GM18951 (cell line): ENCODE measurements at regions not wholly inside any gene's neighbourhood (a gene's known extent, or its start where the extent isn't known, plus 50 kb on each side); places are given as distances from the start of the nearest gene placed in this dataset.

Experiments used
- POLR2A ChIP-seq: IDR thresholded peaks from 4 replicates; pipeline ENCODE4 v1.6.1; 2011; ENCODE audit warnings: mild to moderate bottlenecking; ENCODE audit not compliant: insufficient read length, insufficient read depth; ENCODE audit errors: extremely low read depth
- in situ Hi-C: fragments of 300-500 bp; cut with MboI; formaldehyde crosslinking; loops from one replicate; pipeline ENCODE4 v1.12.0; 2022; ENCODE audit warnings: low sequenced_read_pairs, mixed read lengths, inconsistent platforms; ENCODE audit not compliant: unreplicated experiment

DNA sequence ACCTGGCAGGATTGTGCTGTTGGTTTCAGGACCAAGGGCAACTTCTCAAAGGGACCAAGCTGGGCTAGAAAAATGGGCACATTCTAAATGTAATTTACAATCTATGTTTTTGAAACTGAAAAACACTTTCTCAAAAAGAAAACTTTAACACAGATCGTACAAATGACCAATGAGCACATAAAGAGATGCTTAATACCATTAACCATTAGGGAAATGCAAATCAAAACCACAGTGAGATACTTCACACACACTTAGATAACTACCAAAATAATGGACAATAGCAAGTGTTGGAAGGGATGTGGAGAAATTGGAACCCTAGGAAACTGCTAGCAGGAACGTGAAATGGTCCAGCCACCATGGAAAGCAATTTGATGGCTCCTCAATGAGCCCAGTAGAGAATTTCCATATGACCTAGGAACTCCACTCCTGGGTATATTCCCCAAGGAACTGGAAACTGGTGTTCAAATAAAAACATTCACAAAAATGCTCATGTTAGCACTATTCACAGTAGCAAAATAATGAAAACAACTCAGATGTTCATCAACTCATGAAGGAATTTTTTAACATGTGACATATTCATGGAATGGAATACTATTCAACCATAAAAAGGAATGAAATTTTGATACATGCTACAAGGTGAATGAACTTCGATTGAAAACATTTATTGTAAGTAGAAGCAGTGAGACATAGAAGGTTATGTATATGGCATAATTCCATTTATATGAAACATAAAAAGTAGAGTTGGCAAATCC, 288.3 kb upstream of the NR2F2 start:
- no peak for TF ChIP-seq POLR2A
- in situ Hi-C loops, result loop anchor here (25.0 kb wide), 1 partner anchor 295 kb away; the partner anchor contains the start of gene NR2F2

DNA sequence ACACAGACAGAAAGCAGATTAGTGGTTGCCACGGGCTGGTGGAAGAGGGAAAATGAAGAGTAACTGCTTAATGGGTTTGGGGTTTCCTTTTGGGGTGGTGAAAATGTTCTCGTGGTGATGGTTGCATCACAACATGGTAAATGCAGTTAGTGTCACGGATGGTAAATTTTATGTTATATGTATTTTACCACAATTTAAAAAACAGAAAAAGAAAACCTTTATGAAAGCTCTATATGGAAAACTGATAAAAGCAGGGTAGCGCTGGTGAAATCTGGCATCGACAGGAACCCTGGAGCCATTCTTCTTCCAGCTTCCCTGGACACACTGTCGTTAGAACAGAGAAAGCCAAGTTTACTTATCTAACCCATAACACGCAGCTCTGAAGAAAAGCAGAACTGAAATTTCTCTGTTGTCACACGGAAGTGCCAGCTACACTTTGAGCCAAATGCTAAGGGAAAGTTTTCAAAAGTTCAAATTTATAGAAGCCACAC, 287.7 kb upstream of the NR2F2 start:
- in situ Hi-C loops, result loop anchor here (25.0 kb wide), 1 partner anchor 295 kb away; the partner anchor contains the start of gene NR2F2
- TF ChIP-seq POLR2A, result no peak

DNA sequence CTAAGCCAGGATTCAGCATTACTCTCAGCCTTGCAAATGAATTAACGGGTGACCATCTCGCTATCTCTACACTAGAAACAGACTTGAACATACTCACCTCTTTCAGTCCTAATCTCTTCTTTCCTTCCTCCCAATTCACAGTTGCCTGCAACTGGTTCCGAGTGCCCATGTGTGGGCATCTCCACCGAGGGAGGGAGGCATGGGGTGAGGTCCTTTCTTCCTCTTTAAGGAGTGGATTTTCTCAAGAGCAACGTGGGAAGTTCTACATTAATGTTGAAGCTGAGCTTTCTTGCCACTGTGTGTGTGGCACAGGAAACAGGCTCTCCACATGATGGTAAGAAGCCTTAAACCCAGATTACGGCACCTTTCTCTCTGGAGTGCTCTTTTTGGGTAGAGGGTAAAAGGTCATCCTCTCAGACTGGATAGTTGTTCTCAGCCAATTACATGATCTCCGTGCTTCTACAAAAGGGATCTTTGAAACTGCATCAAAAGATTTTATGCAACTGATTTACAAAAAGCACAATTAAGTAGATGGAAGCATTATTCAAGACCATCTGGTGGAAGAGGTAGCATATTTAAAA, 286.8 kb upstream of the NR2F2 start:
- in situ Hi-C loops, result loop anchor here (25.0 kb wide), 1 partner anchor 294 kb away; the partner anchor contains the start of gene NR2F2
- TF ChIP-seq POLR2A, result no peak

DNA sequence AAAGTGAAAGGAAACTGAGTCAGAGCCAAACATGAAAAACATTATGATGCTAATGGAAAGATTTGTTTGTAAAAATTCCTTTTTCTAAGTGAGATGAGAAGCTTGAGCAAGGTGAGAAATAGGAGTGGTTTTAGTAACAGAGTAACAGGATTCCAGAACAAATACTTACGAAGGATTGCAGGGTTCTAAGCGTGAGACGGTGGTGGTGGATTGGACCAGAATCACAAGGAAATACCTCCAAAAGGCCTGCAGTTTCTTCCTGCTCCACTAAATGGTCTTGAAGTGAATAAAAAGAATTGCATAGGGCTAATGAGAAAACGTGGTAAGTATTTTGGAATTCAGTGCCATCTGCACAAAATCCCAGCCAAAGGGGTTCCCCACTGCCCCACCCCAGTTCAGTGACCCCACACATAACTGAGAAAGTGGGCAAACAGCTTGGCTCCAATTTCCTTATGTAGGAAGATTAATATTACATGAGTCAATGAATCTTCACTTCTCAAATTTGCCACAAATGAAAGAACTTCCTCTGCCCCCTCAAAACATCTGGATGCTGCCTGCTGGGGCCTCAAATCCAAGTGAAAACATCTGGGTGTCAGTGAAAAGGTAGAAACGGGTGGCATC, 283.8 kb upstream of the NR2F2 start:
- in situ Hi-C loops, result loop anchor here (25.0 kb wide), 1 partner anchor 291 kb away; the partner anchor contains the start of gene NR2F2
- TF ChIP-seq POLR2A, result no peak

DNA sequence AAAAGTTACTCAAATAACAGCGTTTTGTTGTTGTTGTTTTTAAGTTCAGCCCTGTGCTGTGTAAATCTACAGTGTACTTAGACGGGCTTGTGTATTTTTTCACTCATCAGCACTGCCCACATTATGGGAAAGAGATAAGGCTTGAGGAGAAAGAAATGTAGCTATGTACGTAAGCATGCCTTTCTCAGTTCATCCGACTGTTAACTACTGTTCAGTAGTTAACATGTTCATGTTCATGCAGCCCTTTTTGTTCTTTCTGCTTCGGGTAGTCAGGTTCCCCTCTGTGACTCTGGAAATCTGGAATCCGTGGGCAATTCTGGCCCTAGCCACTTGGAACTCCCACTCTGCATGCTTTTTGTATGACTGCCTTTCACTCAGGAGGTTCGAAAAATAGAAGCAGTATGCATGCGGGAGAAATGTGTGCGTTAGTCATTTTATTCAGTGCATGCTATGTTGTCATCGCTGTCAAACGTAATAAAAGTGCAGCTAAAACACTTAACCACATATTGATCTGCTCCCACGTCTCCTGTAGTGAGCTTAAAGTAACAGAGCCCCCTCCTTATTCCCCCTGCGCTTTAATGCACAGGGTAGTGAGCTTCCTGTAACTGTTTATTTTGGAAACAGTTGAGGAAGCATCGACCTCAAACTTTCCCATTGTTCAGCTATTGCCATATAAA, 283.1 kb upstream of the NR2F2 start:
- in situ Hi-C loops, result loop anchor here (25.0 kb wide), 1 partner anchor 290 kb away; the partner anchor contains the start of gene NR2F2

DNA sequence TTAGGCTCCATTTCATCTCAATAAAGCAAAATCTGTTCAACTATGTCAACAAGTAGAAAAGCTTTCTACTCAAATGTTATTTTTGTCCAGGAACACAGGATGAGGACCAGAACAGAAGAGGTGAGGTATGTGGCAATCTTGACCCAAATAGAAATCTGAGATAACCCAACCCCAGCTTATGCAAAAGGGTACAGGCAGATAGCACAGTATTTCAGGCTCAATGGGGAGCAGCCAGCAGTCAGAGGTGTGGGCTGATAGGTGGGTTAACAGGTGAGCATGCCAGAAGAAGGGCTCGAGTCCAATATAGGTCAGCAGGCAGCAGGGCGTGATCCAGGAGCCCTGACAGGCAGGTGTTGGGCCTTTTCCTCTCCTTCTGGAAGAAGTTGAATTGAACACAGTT, 281.2 kb upstream of the NR2F2 start:
- in situ Hi-C loops, result loop anchor here (25.0 kb wide), 1 partner anchor 288 kb away; the partner anchor contains the start of gene NR2F2
- TF ChIP-seq POLR2A, result no peak

More for the DNA sequence above, 283.1 kb upstream of the NR2F2 start:
- no peak for TF ChIP-seq POLR2A

DNA sequence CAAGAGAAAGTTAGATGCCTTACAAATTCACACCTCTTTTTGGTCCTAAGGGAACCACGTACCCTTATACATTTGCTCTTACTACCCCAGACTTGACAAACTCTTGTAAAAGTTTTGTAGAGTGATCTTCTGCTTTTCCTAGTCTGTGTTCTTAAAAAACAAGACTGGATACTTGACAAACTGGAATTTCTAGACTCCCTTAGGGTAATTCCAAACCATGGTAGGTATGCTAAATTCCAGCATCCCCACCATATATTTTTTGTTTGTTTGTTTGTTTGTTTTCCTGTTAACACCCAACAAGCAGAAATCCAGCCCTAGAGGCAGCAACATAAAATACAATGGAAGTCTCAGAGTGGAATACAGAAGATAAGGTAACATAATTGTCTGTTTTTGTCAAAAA, 280.7 kb upstream of the NR2F2 start:
- in situ Hi-C loops, result loop anchor here (25.0 kb wide), 1 partner anchor 288 kb away; the partner anchor contains the start of gene NR2F2
- TF ChIP-seq POLR2A, result no peak

DNA sequence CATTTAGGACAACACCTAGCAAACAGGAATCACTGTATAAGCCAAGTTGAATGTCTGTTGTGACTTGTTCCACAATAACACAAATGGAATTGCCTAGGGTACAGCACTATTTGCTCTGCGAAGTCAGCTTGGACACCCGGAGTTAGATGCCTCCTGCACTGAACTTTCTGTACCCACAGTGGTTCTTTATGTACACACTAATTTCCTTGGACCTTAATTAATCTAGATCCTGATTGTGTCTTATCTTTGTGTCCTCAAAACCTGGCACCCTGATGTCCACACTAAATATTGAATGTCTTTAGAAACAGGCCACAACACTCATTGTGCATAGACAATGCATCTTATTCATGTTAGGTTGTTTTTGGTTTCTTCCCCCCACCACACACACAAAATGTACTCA, 278.9 kb upstream of the NR2F2 start:
- TF ChIP-seq POLR2A, result no peak
- in situ Hi-C loops, result no loop called here

DNA sequence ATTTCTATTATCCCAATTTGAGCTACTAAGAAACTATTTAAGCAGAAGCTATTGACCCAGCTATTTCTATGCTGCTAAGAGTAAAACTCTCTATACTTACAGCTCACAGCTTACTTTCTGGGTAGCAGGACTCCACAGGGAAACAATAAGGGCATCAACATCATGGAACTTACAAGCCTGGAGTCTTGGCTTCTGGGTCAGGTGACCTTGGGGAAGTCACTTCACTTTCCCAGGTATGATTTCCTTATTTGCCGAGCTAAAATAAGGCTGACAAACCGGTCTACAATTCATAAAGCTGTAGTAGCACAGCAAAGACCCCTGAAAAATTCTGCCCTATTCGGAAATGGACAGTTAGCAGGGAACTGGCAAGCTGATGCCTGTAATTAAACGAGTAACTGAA, 278.3 kb upstream of the NR2F2 start:
- in situ Hi-C loops, result no loop called here
- no peak for TF ChIP-seq POLR2A

DNA sequence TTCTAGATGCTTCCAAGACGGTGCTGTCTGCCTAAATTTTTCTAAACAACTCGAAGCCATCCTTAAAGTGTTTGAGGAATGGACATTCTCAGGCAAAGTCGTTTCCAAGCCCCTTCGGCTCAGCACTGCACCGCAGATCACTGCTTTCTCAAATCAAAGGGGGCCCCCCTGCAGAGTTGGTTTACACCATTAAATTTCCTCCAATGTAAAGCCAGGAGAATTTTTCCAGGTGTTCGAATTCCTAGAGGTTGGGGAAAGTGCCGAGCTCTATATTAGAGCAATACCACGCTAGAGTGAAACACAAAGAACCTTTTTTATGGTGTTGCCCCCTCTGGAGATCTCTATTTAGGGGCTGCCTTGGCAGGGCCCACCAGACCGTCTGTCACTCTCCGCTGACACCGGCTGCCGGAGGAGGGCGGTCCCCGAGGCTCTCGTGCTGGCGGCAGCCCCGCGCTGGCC, 277.9 kb upstream of the NR2F2 start:
- TF ChIP-seq POLR2A, result no peak
- in situ Hi-C loops, result no loop called here

DNA sequence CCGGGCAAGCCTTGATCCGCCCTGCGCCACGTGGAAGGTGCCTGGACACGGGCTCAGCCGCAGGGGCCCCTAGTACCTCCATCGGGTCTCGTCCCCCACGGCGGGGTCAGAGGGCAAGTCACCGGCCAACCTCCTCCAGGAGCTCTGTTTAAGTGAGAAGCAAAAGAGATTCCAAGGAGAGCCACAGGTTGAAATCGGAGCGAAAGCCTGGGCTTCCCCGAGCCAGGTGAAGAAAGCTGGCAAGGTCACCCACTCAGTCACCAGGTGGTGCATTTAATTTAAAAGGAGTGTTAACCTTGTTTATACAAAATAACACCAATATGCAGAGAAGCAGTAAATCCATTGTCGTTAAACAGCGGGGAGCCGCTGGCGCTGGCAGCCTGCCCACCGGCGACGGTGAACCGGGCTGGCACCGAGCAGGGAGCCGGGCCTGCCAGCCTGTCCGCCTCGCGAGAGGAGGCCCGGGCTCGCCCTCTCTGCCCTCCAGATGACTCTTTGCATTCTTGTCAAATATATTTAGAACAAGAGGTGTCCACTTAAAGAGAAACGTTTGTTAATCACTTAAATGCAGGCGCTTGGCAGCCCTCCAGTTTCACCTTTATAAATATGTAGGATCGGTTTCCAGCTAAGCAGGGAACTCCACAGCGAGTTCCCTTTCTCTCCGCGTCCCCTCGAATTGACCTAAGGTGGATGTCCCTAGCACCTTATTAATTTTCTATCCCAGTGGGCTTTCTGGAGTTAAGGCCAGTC, 277.3 kb upstream of the NR2F2 start:
- no peak for TF ChIP-seq POLR2A
- in situ Hi-C loops, result no loop called here

DNA sequence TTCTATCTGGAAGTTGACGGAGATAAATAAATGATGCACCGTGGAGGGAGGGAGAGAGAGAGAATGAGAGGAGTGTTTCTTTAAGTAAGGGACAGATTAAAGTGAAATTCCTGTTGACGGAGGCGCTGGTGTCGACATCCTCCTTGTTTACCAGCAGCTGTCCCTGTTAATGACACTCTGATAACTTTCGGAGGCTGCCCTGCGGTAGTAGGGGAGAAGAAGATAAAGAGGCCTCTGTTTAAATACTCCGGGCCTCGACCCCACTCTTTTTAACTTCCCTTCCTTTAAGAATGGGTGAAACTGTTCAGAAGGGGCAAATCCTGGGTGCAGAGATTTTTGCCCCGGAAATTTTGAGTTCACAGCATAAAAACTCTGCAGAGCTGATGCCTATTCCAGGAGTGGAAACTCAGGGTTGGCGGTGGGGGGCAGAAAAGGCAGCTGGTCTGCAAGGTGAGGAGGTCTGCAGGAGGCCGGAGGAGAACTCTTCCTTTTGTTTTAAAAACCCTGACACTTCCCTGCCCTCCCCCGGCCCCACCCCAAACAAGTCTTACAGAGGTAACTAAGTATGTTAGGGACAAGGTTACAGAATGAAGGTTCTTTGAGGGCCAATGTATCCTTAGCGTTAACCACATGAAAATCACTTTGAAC, 276.6 kb upstream of the NR2F2 start:
- no peak for TF ChIP-seq POLR2A
- in situ Hi-C loops, result no loop called here
